ENCODE measurements at regions not wholly inside any gene's neighbourhood (a gene's known extent, or its start where the extent isn't known, plus 50 kb on each side); places are given as distances from the start of the nearest gene placed in this dataset.
A peak's percentile ranks its signal among the peaks of the same experiment; 100 is the strongest.

- peak; percentile 46 for DNase-seq (ENCODE audit: low read depth, low spot score)
- in situ Hi-C loops (cut with HindIII; ENCODE audit: low sequenced_read_pairs): no loop called here
- TF ChIP-seq CTCF (IDR thresholded peaks at IDR 0.05; ENCODE audit: low read depth, low read length): no peak
- H3K4me3 ChIP-seq (ENCODE audit: low read depth, low read length): no peak overlapping the region
Measured at GRCh38 chr11:37370817-37371216, 772.8 kb upstream of the RAG2 start.

- in situ Hi-C loops (cut with HindIII; ENCODE audit: low sequenced_read_pairs): no loop called here
- no peak for TF ChIP-seq CTCF (IDR thresholded peaks at IDR 0.05; ENCODE audit: low read depth, low read length)
- DNase-seq (ENCODE audit: low read depth, low spot score): no peak
- H3K4me3 ChIP-seq (ENCODE audit: low read depth, low read length): no peak overlapping the region
Measured at GRCh38 chr11:37364246-37364839, 766.3 kb upstream of the RAG2 start.

GRCh38 chr11:37353192-37353591 is 755.2 kb upstream of the RAG2 start:
- in situ Hi-C loops (cut with HindIII; ENCODE audit: low sequenced_read_pairs): no loop called here
- DNase-seq (ENCODE audit: low read depth, low spot score): no peak
- no peak overlapping the region for H3K4me3 ChIP-seq (ENCODE audit: low read depth, low read length)
- no peak for TF ChIP-seq CTCF (IDR thresholded peaks at IDR 0.05; ENCODE audit: low read depth, low read length)

- DNase-seq (ENCODE audit: low read depth, low spot score): no peak
- in situ Hi-C loops (cut with HindIII; ENCODE audit: low sequenced_read_pairs): no loop called here
- no peak for TF ChIP-seq CTCF (IDR thresholded peaks at IDR 0.05; ENCODE audit: low read depth, low read length)
- H3K4me3 ChIP-seq (ENCODE audit: low read depth, low read length): no peak overlapping the region
Measured at GRCh38 chr11:37352485-37352884, 754.4 kb upstream of the RAG2 start.

GRCh38 chr11:37343290-37343689 is 745.3 kb upstream of the RAG2 start:
- DNase-seq (ENCODE audit: low read depth, low spot score): no peak
- H3K4me3 ChIP-seq (ENCODE audit: low read depth, low read length): no peak overlapping the region
- in situ Hi-C loops (cut with HindIII; ENCODE audit: low sequenced_read_pairs): no loop called here
- TF ChIP-seq CTCF (IDR thresholded peaks at IDR 0.05; ENCODE audit: low read depth, low read length): no peak

- TF ChIP-seq CTCF (IDR thresholded peaks at IDR 0.05; ENCODE audit: low read depth, low read length): no peak
- no peak overlapping the region for H3K4me3 ChIP-seq (ENCODE audit: low read depth, low read length)
- no peak for DNase-seq (ENCODE audit: low read depth, low spot score)
- in situ Hi-C loops (cut with HindIII; ENCODE audit: low sequenced_read_pairs): no loop called here
Measured at GRCh38 chr11:37336401-37336800, 738.4 kb upstream of the RAG2 start.

- in situ Hi-C loops (cut with HindIII; ENCODE audit: low sequenced_read_pairs): no loop called here
- H3K4me3 ChIP-seq (ENCODE audit: low read depth, low read length): no peak overlapping the region
- no peak for DNase-seq (ENCODE audit: low read depth, low spot score)
- no peak for TF ChIP-seq CTCF (IDR thresholded peaks at IDR 0.05; ENCODE audit: low read depth, low read length)
Measured at GRCh38 chr11:37333345-37333744, 735.3 kb upstream of the RAG2 start.
